Mesendoderm (in vitro differentiated cells): ENCODE measurements at regions not wholly inside any gene's neighbourhood (a gene's known extent, or its start where the extent isn't known, plus 50 kb on each side); places are given as distances from the start of the nearest gene placed in this dataset.

Source experiments
- DNase-seq: peaks from one replicate; pipeline ENCODE4 v3.0.0; 2013
- H2AK5ac ChIP-seq: 2 replicates; pipeline ENCODE4 v1.6.1; 2013; ENCODE audit warnings: low read length, inconsistent platforms
- H2BK120ac ChIP-seq: 2 replicates; pipeline ENCODE4 v1.6.1; 2013; ENCODE audit warnings: low read depth, mild to moderate bottlenecking, low read length, moderate library complexity, mixed read lengths
- H2BK15ac ChIP-seq: replicated peaks from 2 replicates; pipeline ENCODE4 v1.6.1; 2013; ENCODE audit warnings: low read depth, mild to moderate bottlenecking, moderate library complexity
- H2BK5ac ChIP-seq: 2 replicates; pipeline ENCODE4 v1.6.1; 2013; ENCODE audit warnings: low read length, inconsistent platforms
- H3K18ac ChIP-seq: 2 replicates; pipeline ENCODE4 v1.6.1; 2013; ENCODE audit warnings: mild to moderate bottlenecking, low read length, mixed read lengths
- H3K23ac ChIP-seq: one replicate; pipeline ENCODE4 v1.6.1; 2013; ENCODE audit warnings: low read length
- H3K27ac ChIP-seq: 2 replicates; pipeline ENCODE4 v1.5.1; 2013; ENCODE audit warnings: low read depth, mild to moderate bottlenecking, inconsistent platforms, low read length, moderate library complexity
- H3K27me3 ChIP-seq: 2 replicates; pipeline ENCODE4 v1.6.1; 2013; ENCODE audit warnings: low read length, control low read depth, mild to moderate bottlenecking, inconsistent platforms; ENCODE audit not compliant: insufficient read depth, poor library complexity
- H3K36me3 ChIP-seq: 2 replicates; pipeline ENCODE4 v1.6.1; 2013; ENCODE audit warnings: low read length, inconsistent platforms; ENCODE audit not compliant: control insufficient read depth, insufficient read depth
- H3K4ac ChIP-seq: one replicate; pipeline ENCODE4 v1.6.1; 2013; ENCODE audit warnings: low read depth, mild to moderate bottlenecking, low read length, moderate library complexity
- H3K4me1 ChIP-seq: 2 replicates; pipeline ENCODE4 v1.6.1; 2013; ENCODE audit warnings: low read depth, low read length, inconsistent platforms; ENCODE audit not compliant: control insufficient read depth
- H3K4me2 ChIP-seq: 2 replicates; pipeline ENCODE4 v1.6.1; 2013; ENCODE audit warnings: low read length
- H3K4me3 ChIP-seq: 2 replicates; pipeline ENCODE4 v1.5.1; 2013; ENCODE audit warnings: mild to moderate bottlenecking, low read length
- H3K56ac ChIP-seq: one replicate; pipeline ENCODE4 v1.6.1; 2013; ENCODE audit warnings: low read length
- H3K79me1 ChIP-seq: 2 replicates; pipeline ENCODE4 v1.6.1; 2013; ENCODE audit warnings: low read length, inconsistent platforms
- H3K79me2 ChIP-seq: 2 replicates; pipeline ENCODE4 v1.6.1; 2013; ENCODE audit warnings: mild to moderate bottlenecking, low read length; ENCODE audit not compliant: control insufficient read depth, insufficient read depth
- H3K9ac ChIP-seq: 2 replicates; pipeline ENCODE4 v1.6.1; 2013; ENCODE audit warnings: low read length, inconsistent platforms
- H4K5ac ChIP-seq: one replicate; pipeline ENCODE4 v1.6.1; 2013; ENCODE audit warnings: low read length
- H4K8ac ChIP-seq: one replicate; pipeline ENCODE4 v1.6.1; 2013; ENCODE audit warnings: low read depth, mild to moderate bottlenecking, control low read depth, low read length, moderate library complexity
- WGBS: extraction: QIAGEN DNeasy Blood & Tissue Kit; methylation state at CpG from one replicate; pipeline ENCODE4 v1.1.7; 2013; ENCODE audit warnings: low lambda C conversion rate, missing lambda C conversion rate; ENCODE audit not compliant: insufficient coverage; ENCODE audit errors: extremely low coverage; 5-methylcytosine and 5-hydroxymethylcytosine counted together

DNA sequence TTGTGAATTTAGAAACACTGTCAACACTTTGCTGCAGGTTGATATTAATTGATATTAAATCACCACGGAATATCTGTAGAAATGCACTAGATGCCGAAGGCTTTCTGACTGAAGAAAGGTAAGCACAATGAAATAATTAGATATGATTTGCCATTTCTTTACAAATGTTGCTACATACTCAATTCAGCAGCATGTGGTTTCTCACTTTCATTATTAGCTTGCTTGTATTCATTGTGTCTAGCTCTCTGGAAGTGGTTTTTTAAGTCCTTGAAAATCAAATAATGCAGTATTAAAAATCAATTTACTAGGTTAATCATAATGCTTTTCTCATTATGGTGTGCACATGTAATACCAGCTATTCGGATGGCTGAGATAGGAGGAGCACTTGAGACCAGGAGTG is 231.3 kb upstream of the MARCKS start:
- Histone ChIP-seq H3K4me1 (no peaks in the 10 kb centered on the region), H3K23ac (no peak overlapping the region), H3K27ac (no peak overlapping the region), H3K79me1 (no peaks in the 10 kb centered on the region), H2BK15ac (no peak overlapping the region), H4K5ac (no peak overlapping the region), H3K9ac (no peak overlapping the region), H3K56ac (no peak overlapping the region), H3K4me2 (no peak overlapping the region), H4K8ac (no peak overlapping the region), H2AK5ac (no peak overlapping the region), H3K4ac (no peak overlapping the region), H2BK5ac (no peak overlapping the region), H2BK120ac (no peak overlapping the region), H3K27me3 (no peaks in the 10 kb centered on the region), H3K79me2 (no peaks in the 10 kb centered on the region), H3K18ac (no peak overlapping the region), H3K4me3 (no peak overlapping the region), H3K36me3 (no peaks in the 10 kb centered on the region)
- DNase-seq: no peak
- no CpG with 5 or more reads among the region's 3 CpGs for WGBS

GRCh38 chr6:113626475-113626874 is 230.7 kb upstream of the MARCKS start:
- H4K5ac ChIP-seq: no peak overlapping the region
- no peaks in the 10 kb centered on the region for H3K27me3 ChIP-seq
- no peaks in the 10 kb centered on the region for H3K4me1 ChIP-seq
- no peak overlapping the region for H2BK5ac ChIP-seq
- no peak overlapping the region for H3K9ac ChIP-seq
- H3K56ac ChIP-seq: no peak overlapping the region
- no peaks in the 10 kb centered on the region for H3K36me3 ChIP-seq
- no peak overlapping the region for H4K8ac ChIP-seq
- no CpG with 5 or more reads among the region's 1 CpG for WGBS
- no peak overlapping the region for H3K27ac ChIP-seq
- H3K79me1 ChIP-seq: no peaks in the 10 kb centered on the region
- H2BK120ac ChIP-seq: no peak overlapping the region
- no peak overlapping the region for H3K18ac ChIP-seq
- no peak overlapping the region for H2BK15ac ChIP-seq
- no peak overlapping the region for H3K4me2 ChIP-seq
- H3K23ac ChIP-seq: no peak overlapping the region
- H3K4ac ChIP-seq: no peak overlapping the region
- no peak overlapping the region for H3K4me3 ChIP-seq
- H3K79me2 ChIP-seq: no peaks in the 10 kb centered on the region
- DNase-seq: no peak
- H2AK5ac ChIP-seq: no peak overlapping the region

GRCh38 chr6:113627480-113627879 is 229.7 kb upstream of the MARCKS start:
- Histone ChIP-seq H3K4me2 (no peak overlapping the region), H3K4me1 (no peaks in the 10 kb centered on the region), H4K5ac (no peak overlapping the region), H3K9ac (no peak overlapping the region), H2BK5ac (no peak overlapping the region), H3K4me3 (no peak overlapping the region), H2AK5ac (no peak overlapping the region), H3K18ac (no peak overlapping the region), H3K56ac (no peak overlapping the region), H3K27ac (no peak overlapping the region), H3K27me3 (no peaks in the 10 kb centered on the region), H3K79me1 (no peaks in the 10 kb centered on the region), H3K79me2 (no peaks in the 10 kb centered on the region), H2BK120ac (no peak overlapping the region), H3K36me3 (no peaks in the 10 kb centered on the region), H4K8ac (no peak overlapping the region), H3K23ac (no peak overlapping the region), H3K4ac (no peak overlapping the region), H2BK15ac (no peak overlapping the region)
- no CpG with 5 or more reads among the region's 2 CpGs for WGBS
- DNase-seq: no peak

DNA sequence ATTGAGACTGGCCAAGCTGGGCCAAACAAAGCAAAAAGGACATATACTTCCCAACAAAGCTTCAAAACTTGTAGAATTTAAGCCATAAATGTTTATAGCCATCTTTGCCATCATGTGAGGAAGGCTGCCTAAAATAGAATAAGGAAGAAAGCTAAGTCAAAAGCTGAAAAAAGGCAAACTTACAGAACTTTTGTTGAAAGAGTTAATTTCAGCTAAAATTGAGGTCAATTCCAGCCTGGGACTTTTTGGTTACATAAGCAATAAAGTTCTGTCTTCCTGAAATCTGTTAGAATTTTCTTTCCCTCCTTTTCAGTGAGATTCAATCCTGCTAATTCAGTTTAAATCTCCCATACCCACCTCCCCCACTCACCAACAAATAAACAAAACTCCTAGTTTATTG is 227.9 kb upstream of the MARCKS start:
- no peak overlapping the region for H3K56ac ChIP-seq
- no peak overlapping the region for H2BK5ac ChIP-seq
- H3K23ac ChIP-seq: no peak overlapping the region
- H3K4ac ChIP-seq: no peak overlapping the region
- H2BK120ac ChIP-seq: no peak overlapping the region
- H3K18ac ChIP-seq: no peak overlapping the region
- no peaks in the 10 kb centered on the region for H3K79me2 ChIP-seq
- no peak overlapping the region for H2AK5ac ChIP-seq
- no peak overlapping the region for H3K9ac ChIP-seq
- H3K4me3 ChIP-seq: no peak overlapping the region
- no peak overlapping the region for H2BK15ac ChIP-seq
- DNase-seq: no peak
- H4K8ac ChIP-seq: no peak overlapping the region
- no peaks in the 10 kb centered on the region for H3K79me1 ChIP-seq
- no peak overlapping the region for H4K5ac ChIP-seq
- H3K27me3 ChIP-seq: no peaks in the 10 kb centered on the region
- H3K36me3 ChIP-seq: no peaks in the 10 kb centered on the region
- H3K27ac ChIP-seq: no peak overlapping the region
- no peak overlapping the region for H3K4me2 ChIP-seq
- no peaks in the 10 kb centered on the region for H3K4me1 ChIP-seq

DNA sequence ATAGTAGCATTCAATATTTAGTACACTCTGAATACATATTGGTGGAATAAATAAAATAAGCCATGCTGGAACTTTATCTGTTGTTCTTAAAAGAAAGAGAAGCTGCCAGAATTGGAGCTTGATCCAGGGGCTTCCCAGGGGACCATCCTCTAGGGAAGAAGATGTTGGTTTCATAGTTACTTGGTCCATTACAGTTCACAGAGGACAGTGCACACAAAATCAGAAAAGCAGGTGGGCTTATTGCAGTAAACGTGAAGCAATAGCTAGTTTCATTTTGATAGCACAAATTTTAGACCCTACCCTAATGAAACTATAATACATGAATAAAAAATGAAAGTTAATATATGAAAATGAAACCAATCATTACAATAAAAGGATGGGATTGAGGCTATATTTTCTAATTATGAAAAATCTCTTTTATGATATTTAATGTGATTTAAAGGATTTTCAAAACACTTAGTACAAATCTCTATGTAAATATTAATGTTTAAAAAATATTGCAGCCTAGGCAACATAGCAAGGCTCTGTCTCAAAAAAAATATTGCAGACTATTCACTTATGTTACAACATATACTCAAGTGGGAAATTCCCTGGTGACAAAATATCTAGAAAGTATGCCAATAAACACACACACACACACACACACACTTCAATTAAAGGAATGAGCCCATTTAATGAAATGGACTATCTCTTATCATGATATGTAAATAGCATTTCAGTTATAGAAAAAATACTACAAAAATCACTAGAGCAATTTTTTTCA is 227.0 kb upstream of the MARCKS start:
- no peak overlapping the region for H2BK120ac ChIP-seq
- H3K27me3 ChIP-seq: no peaks in the 10 kb centered on the region
- H3K36me3 ChIP-seq: no peaks in the 10 kb centered on the region
- WGBS: no CpG with 5 or more reads among the region's 1 CpG
- H3K4ac ChIP-seq: no peak overlapping the region
- H3K56ac ChIP-seq: no peak overlapping the region
- H2AK5ac ChIP-seq: no peak overlapping the region
- no peak overlapping the region for H2BK5ac ChIP-seq
- no peak overlapping the region for H2BK15ac ChIP-seq
- H4K5ac ChIP-seq: no peak overlapping the region
- H3K23ac ChIP-seq: no peak overlapping the region
- no peaks in the 10 kb centered on the region for H3K79me1 ChIP-seq
- H3K4me1 ChIP-seq: no peaks in the 10 kb centered on the region
- H3K18ac ChIP-seq: no peak overlapping the region
- no peaks in the 10 kb centered on the region for H3K79me2 ChIP-seq
- no peak overlapping the region for H3K9ac ChIP-seq
- no peak overlapping the region for H3K27ac ChIP-seq
- no peak overlapping the region for H3K4me2 ChIP-seq
- DNase-seq: no peak
- no peak overlapping the region for H4K8ac ChIP-seq
- no peak overlapping the region for H3K4me3 ChIP-seq
